Epithelial cell of proximal tubule (primary cell): ENCODE measurements at regions not wholly inside any gene's neighbourhood (a gene's known extent, or its start where the extent isn't known, plus 50 kb on each side); places are given as distances from the start of the nearest gene placed in this dataset.

Experiments used
- DNase-seq: peaks from one replicate; pipeline ENCODE4 v3.0.0-alpha.2; 2011; ENCODE audit warnings: low read depth
- H3K4me3 ChIP-seq: 2 replicates; pipeline ENCODE4 v1.5.1; 2011; ENCODE audit warnings: low read depth, mild to moderate bottlenecking, low read length
- TF ChIP-seq, protein P1 (sequence below): conservative IDR thresholded peaks from 2 replicates; pipeline ENCODE4 v1.5.1; 2012; ENCODE audit warnings: low read depth, mild to moderate bottlenecking, low read length

DNA sequence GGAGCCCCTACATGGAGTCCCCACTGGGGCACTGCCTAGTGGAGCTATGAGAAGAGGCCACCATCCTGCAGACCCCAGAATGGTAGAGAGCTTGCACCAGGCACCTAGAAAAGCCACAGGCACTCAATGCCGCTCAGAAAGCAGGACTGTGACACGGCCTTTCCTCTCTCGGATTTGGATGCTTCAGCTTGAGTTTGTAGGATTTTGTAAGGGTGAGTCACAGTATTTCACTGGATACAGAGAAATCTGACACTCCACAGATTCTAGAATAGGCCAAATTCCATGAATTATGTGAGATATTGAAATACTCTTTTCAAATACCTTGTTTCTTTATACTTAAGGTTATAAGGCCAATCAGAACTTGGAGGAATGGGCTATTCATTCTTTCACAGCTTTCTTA lies 424.5 kb downstream of the HTR1B start:
- TF ChIP-seq, protein P1, sequence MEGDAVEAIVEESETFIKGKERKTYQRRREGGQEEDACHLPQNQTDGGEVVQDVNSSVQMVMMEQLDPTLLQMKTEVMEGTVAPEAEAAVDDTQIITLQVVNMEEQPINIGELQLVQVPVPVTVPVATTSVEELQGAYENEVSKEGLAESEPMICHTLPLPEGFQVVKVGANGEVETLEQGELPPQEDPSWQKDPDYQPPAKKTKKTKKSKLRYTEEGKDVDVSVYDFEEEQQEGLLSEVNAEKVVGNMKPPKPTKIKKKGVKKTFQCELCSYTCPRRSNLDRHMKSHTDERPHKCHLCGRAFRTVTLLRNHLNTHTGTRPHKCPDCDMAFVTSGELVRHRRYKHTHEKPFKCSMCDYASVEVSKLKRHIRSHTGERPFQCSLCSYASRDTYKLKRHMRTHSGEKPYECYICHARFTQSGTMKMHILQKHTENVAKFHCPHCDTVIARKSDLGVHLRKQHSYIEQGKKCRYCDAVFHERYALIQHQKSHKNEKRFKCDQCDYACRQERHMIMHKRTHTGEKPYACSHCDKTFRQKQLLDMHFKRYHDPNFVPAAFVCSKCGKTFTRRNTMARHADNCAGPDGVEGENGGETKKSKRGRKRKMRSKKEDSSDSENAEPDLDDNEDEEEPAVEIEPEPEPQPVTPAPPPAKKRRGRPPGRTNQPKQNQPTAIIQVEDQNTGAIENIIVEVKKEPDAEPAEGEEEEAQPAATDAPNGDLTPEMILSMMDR: no peak
- H3K4me3 ChIP-seq: no peak overlapping the region
- DNase-seq: no peak

DNA sequence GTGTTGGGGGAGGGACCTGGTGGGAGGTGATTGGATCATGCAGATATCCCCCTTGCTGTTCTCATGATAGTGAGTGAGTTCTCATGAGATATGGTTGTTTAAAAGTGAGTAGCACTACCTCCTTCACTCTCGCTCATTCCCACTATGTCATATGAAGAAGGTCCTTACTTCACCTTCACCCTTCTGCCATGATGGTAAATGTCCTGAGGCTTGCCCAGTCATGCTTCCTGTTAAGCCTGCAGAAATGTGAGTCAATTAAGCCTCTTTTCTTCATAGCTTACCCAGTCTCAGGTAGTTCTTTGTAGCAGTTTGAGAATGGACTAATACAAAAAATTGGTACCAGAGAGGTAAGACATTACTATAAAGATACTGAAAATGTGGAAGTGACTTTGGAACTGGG lies 425.9 kb downstream of the HTR1B start:
- H3K4me3 ChIP-seq: no peak overlapping the region
- TF ChIP-seq, protein P1: no peak
- no peak for DNase-seq

DNA sequence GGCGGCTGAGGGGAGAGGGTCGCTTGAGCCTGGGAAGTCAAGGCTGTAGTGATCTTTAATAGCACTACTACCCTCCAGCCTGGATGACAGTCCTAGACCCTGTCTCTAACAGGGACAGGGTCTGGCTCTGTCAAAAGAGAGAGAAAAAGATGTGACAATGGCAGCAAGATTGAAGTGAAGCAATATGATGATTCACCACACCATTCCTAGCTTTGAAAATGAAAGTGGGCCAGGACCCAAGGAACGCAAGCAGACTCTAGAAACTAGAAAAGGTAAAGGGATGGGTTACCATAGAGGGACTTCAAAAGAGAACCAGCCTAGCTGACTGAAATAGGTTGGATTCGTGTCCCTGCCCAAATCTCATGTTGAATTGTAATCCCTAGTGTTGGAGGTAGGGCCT lies 426.9 kb downstream of the HTR1B start:
- TF ChIP-seq, protein P1: no peak
- no peak for DNase-seq
- H3K4me3 ChIP-seq: no peak overlapping the region

DNA sequence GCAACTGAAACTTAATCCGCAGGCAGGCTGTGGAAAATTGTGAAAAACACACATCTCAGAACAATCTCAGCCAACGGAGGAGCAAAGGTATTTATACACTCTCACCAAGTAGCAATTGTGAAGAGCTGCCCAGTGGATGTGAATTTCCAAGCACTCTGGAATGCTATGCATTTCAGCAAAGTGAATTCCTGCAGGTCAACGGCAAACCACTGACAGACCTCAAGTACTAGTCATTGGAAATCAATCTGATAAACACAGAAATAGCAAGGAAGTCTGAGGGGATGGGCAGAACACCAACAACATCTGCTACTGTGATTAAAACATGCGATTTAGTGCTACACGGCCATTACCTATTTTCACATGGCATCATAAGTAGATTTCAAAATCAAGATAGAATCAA lies 429.1 kb downstream of the HTR1B start:
- TF ChIP-seq, protein P1: no peak
- no peak overlapping the region for H3K4me3 ChIP-seq
- DNase-seq: peak; percentile 52

DNA sequence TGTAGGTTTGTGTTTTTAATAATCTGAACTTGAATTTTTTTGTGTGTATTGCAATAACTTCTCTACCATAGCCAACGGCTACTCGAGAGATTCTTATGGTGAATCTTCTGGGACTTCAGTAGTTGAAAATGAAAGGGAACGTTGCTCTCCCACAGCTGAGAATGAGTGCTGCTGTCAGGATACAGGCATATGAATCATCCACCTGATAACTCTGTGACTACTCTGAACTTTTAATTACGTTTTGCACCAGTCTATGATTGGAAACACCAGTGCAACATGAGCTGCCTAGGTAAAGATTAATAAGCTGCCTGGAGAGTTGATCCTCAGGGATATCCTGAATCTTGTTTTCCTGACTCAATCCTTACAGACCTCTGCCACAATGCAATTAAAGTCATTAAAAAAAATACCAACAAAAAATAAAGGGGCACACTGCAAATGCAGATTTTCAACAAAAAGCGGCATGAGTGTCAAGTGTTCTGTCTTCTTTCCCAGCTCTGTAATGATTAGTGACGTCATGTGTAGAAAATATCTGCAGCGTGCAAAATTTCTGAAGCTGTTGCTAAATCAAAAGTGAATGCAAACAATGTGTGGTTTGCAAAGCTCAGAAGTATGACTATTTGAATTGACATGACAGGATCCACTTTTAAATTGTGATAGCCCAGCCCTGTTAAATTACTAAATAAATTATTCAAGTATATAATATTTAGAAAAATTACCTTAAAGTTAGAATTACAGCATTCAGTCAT lies 432.2 kb downstream of the HTR1B start:
- no peak overlapping the region for H3K4me3 ChIP-seq
- DNase-seq: no peak
- TF ChIP-seq, protein P1: no peak

DNA sequence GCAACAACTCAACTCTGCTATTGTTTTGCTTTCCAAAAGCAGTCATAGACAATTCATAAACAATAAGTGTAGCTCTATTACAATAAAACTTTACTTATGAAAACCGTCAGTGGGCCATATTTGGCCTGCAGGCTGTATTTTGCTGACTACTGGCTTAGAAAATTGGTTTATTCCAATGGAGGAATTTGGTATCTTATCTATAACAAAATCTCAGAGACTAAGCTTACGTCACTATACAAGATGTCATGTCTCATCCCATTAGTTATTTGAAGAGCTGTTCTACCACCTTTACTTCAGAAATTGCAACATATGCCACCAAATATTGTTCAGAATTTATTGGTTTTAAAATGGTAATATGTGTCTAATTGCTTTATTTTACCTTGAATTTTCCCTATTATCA lies 436.9 kb downstream of the HTR1B start:
- DNase-seq: no peak
- H3K4me3 ChIP-seq: no peak overlapping the region
- TF ChIP-seq, protein P1: no peak

DNA sequence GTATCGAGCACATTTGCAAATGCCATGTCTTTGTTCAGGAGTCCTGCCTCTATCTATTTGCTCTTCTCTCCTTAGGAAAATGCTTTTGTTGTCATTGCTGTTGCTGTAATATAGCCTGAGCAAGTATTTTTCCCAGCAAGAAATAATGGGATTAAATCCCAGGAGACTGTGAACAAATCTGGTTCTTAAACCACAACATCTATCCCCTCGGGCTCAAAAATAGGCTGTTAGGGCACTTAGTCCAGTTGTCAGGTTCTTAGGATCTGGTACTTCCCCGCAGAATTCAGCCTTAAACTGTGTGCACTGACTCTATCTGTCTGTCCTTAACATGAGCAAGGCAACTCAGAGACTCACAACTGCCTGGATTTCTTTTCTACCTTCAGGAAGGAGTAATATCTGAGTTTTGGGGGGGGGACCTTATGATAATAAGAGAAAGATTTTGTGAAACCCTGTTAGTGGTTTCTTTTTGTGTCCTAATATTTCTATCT lies 437.5 kb downstream of the HTR1B start:
- no peak overlapping the region for H3K4me3 ChIP-seq
- no peak for DNase-seq
- TF ChIP-seq, protein P1: no peak
